CD4-positive, alpha-beta T cell (primary cell): ENCODE measurements at regions not wholly inside any gene's neighbourhood (a gene's known extent, or its start where the extent isn't known, plus 50 kb on each side); places are given as distances from the start of the nearest gene placed in this dataset.

Experiments
- ATAC-seq: fragments of 200-7000 bp; cut with Tn5 transposase; one replicate; pipeline ENCODE4 v1.10.0; 2022; ENCODE audit warnings: mild to moderate bottlenecking; ENCODE audit not compliant: poor library complexity
- CTCF ChIA-PET: fragments of 350-600 bp; sonication (Branson Sonifier 250); formaldehyde crosslinking; loops from one replicate; lab custom pipeline; 2021; ENCODE audit warnings: antibody characterized with exemption, inconsistent platforms; lab: Charles Lee
- POLR2A ChIA-PET: fragments of 350-600 bp; sonication (Branson Sonifier 250); formaldehyde crosslinking; loops from one replicate; lab custom pipeline; 2021; ENCODE audit warnings: antibody characterized with exemption, inconsistent platforms; lab: Charles Lee
- DNase-seq, 14 experiments: peaks; one replicate each; pipeline ENCODE4 v3.0.0-alpha.2; 2013 to 2020; ENCODE audit warnings: mixed read lengths in 2 of 14
- H3K27ac ChIP-seq, 2 donors: one replicate each; pipeline versions ENCODE4 v1.5.1 to v1.7.0; 2013; ENCODE audit warnings: low read length in 2 of 2, low read depth in 1 of 2, mild to moderate bottlenecking in 1 of 2
- H3K27me3 ChIP-seq, 2 experiments: 1 replicate in 1 of 2; 2 replicates in 1 of 2; pipeline versions ENCODE4 v1.6.1 to v1.7.0; 2013; ENCODE audit warnings: low read length in 2 of 2, control low read depth in 1 of 2, mild to moderate bottlenecking in 1 of 2, moderate library complexity in 1 of 2; ENCODE audit not compliant: insufficient read depth in 2 of 2, control insufficient read depth in 1 of 2
- H3K36me3 ChIP-seq: one replicate; pipeline ENCODE4 v1.6.1; 2013; ENCODE audit warnings: low read length, control low read depth; ENCODE audit not compliant: insufficient read depth
- H3K4me1 ChIP-seq: one replicate; pipeline ENCODE4 v1.6.1; 2013; ENCODE audit warnings: low read length, control low read depth; ENCODE audit not compliant: insufficient read depth
- H3K4me3 ChIP-seq: one replicate; pipeline ENCODE4 v1.5.1; 2013; ENCODE audit warnings: mild to moderate bottlenecking, low read length, moderate library complexity
- H3K9me3 ChIP-seq, 2 experiments: 1 replicate in 1 of 2; 2 replicates in 1 of 2; pipeline versions ENCODE4 v1.6.1 to v1.7.0; 2013; ENCODE audit warnings: low read length in 2 of 2, mild to moderate bottlenecking in 2 of 2, control low read depth in 1 of 2, moderate library complexity in 1 of 2; ENCODE audit not compliant: control insufficient read depth in 1 of 2, insufficient read depth in 1 of 2
- H3K27ac Mint-ChIP-seq: one replicate; pipeline ENCODE4 v1.8.0; 2020; ENCODE audit warnings: mixed read lengths
- H3K27me3 Mint-ChIP-seq: one replicate; pipeline ENCODE4 v1.8.0; 2021; ENCODE audit warnings: mixed read lengths
- H3K36me3 Mint-ChIP-seq: one replicate; pipeline ENCODE4 v1.8.0; 2021; ENCODE audit warnings: low read depth, mixed read lengths
- H3K4me1 Mint-ChIP-seq: one replicate; pipeline ENCODE4 v1.8.0; 2021; ENCODE audit warnings: low read depth, mixed read lengths
- H3K4me3 Mint-ChIP-seq: one replicate; pipeline ENCODE4 v1.8.0; 2020; ENCODE audit warnings: mild to moderate bottlenecking, mixed read lengths
- H3K9me3 Mint-ChIP-seq: one replicate; pipeline ENCODE4 v1.8.0; 2020; ENCODE audit warnings: mixed read lengths
- CTCF ChIP-seq: fragments of 200-600 bp; IDR thresholded peaks from one replicate; pipeline ENCODE4 v1.8.0; 2022; ENCODE audit warnings: antibody characterized with exemption, mild to moderate bottlenecking
- intact Hi-C, 2 experiments: fragments of 100-400 bp; cut with DNase I in 1 of 2; cut with micrococcal nuclease in 1 of 2; formaldehyde crosslinking; loops; one replicate each; pipeline versions ENCODE4 v1.15.1 to v1.9.0; 2023 to 2025; cut with DNase I, micrococcal nuclease

GRCh38 chr12:30461026-30461615 is 234.5 kb downstream of the IPO8 start:
- Mint-ChIP-seq H3K9me3 (peaks cover 8% of the 10 kb centered on the region), H3K4me1 (no peaks in the 10 kb centered on the region), H3K27me3 (no peaks in the 10 kb centered on the region), H3K27ac (no peak overlapping the region), H3K36me3 (no peaks in the 10 kb centered on the region), H3K4me3 (no peak overlapping the region)
- Histone ChIP-seq H3K27ac (no peak overlapping the region), H3K4me1 (no peaks in the 10 kb centered on the region), H3K9me3 (no peaks in the 10 kb centered on the region), H3K36me3 (no peaks in the 10 kb centered on the region), H3K27me3 (no peaks in the 10 kb centered on the region), H3K4me3 (no peak overlapping the region)
- POLR2A ChIA-PET = no interaction called here
- CTCF ChIA-PET = no interaction called here
- no peak for DNase-seq
- no peak for TF ChIP-seq CTCF
- ATAC-seq = no peak
- intact Hi-C loops = no loop called here

DNA sequence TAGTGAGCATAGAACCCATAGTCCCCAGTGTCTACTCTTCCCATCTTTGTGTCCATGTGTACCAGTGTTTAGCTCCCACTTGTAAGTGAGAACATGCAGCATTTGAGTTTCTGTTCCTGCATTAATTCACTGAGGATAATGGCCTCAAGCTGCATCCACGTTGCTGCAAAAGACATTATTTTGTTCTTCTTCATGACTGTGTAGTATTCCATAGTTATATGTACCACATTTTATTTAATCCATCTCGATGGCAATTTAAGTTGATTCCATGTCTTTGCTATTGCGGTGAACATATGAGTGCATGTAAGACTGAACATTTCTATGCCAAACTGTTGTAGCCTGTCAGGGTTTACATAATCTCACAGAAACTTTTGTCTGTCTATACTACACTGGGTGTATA is 237.2 kb downstream of the IPO8 start:
- POLR2A ChIA-PET = no interaction called here
- no peaks in the 10 kb centered on the region for H3K4me1 Mint-ChIP-seq

GRCh38 chr12:30457621-30458289 is 237.9 kb downstream of the IPO8 start:
- intact Hi-C loops = no loop called here
- ATAC-seq (no peak), DNase-seq (no peak)
- Mint-ChIP-seq H3K36me3 (no peaks in the 10 kb centered on the region), H3K27me3 (no peaks in the 10 kb centered on the region), H3K4me3 (no peak overlapping the region), H3K4me1 (no peaks in the 10 kb centered on the region), H3K9me3 (peaks cover 5% of the 10 kb centered on the region), H3K27ac (no peak overlapping the region)
- H3K27me3 ChIP-seq = no peaks in the 10 kb centered on the region
- no peaks in the 10 kb centered on the region for H3K9me3 ChIP-seq
- H3K27ac ChIP-seq = no peak overlapping the region
- TF ChIP-seq CTCF = no peak
- ChIA-PET CTCF (no interaction called here), POLR2A (no interaction called here)
- no peaks in the 10 kb centered on the region for H3K4me1 ChIP-seq
- no peaks in the 10 kb centered on the region for H3K36me3 ChIP-seq
- H3K4me3 ChIP-seq = no peak overlapping the region

More for the DNA sequence above, 237.2 kb downstream of the IPO8 start:
- no peaks in the 10 kb centered on the region for H3K4me1 ChIP-seq
- H3K27ac Mint-ChIP-seq = no peak overlapping the region
- ATAC-seq = no peak
- no peak for DNase-seq
- no peaks in the 10 kb centered on the region for H3K27me3 Mint-ChIP-seq
- no peak overlapping the region for H3K27ac ChIP-seq
- peaks cover 5% of the 10 kb centered on the region for H3K9me3 Mint-ChIP-seq
- no peaks in the 10 kb centered on the region for H3K27me3 ChIP-seq
- no peak for TF ChIP-seq CTCF
- no peaks in the 10 kb centered on the region for H3K9me3 ChIP-seq
- intact Hi-C loops = no loop called here
- H3K36me3 Mint-ChIP-seq = no peaks in the 10 kb centered on the region
- CTCF ChIA-PET = no interaction called here
- no peak overlapping the region for H3K4me3 Mint-ChIP-seq
- H3K36me3 ChIP-seq = no peaks in the 10 kb centered on the region
- H3K4me3 ChIP-seq = no peak overlapping the region
